CD4-positive, alpha-beta memory T cell (primary cell): ENCODE measurements at regions not wholly inside any gene's neighbourhood (a gene's known extent, or its start where the extent isn't known, plus 50 kb on each side); places are given as distances from the start of the nearest gene placed in this dataset.
"Not testable (repeated sequence)": the region's sequence is repeated elsewhere in the genome, so short reads cannot be mapped to it uniquely, and the experiment has no call there.

Experiments
- CTCF ChIA-PET: fragments of 350-600 bp; sonication (Branson Sonifier 250); formaldehyde crosslinking; loops from one replicate; lab custom pipeline; 2021; ENCODE audit warnings: inconsistent platforms; ENCODE audit not compliant: partially characterized antibody; lab: Charles Lee
- POLR2A ChIA-PET: fragments of 350-600 bp; sonication (Branson Sonifier 250); formaldehyde crosslinking; loops from one replicate; lab custom pipeline; 2021; ENCODE audit not compliant: partially characterized antibody; lab: Charles Lee
- DNase-seq, 5 donors: peaks; one replicate each; pipeline versions ENCODE4 v3.0.0 to v3.0.0-alpha.2; 2020 to 2022; ENCODE audit warnings: mixed read lengths in 1 of 5
- H3K27ac ChIP-seq: one replicate; pipeline ENCODE4 v1.7.0; 2013; ENCODE audit warnings: low read depth, low read length
- H3K27me3 ChIP-seq: 2 replicates; pipeline ENCODE4 v1.7.0; 2013; ENCODE audit warnings: mild to moderate bottlenecking, low read length, moderate library complexity; ENCODE audit not compliant: insufficient read depth
- H3K36me3 ChIP-seq: 2 replicates; pipeline ENCODE4 v1.7.0; 2013; ENCODE audit warnings: mild to moderate bottlenecking, low read length, moderate library complexity; ENCODE audit not compliant: insufficient read depth
- H3K4me1 ChIP-seq: 2 replicates; pipeline ENCODE4 v1.7.0; 2013; ENCODE audit warnings: mild to moderate bottlenecking, low read length, moderate library complexity; ENCODE audit not compliant: insufficient read depth
- H3K4me3 ChIP-seq, 2 donors: one replicate each; pipeline ENCODE4 v1.7.0; 2013; ENCODE audit warnings: low read length in 2 of 2, mild to moderate bottlenecking in 1 of 2
- H3K9me3 ChIP-seq, 2 donors: one replicate each; pipeline ENCODE4 v1.7.0; 2013; ENCODE audit warnings: low read length in 2 of 2, control low read depth in 1 of 2; ENCODE audit not compliant: control insufficient read depth in 1 of 2
- H3K27ac Mint-ChIP-seq, 7 donors: one replicate each; pipeline ENCODE4 v1.8.0; 2020 to 2021; ENCODE audit warnings: mixed read lengths in 7 of 7, mild to moderate bottlenecking in 6 of 7, inconsistent platforms in 3 of 7, moderate library complexity in 3 of 7
- H3K27me3 Mint-ChIP-seq, 2 donors: one replicate each; pipeline ENCODE4 v1.8.0; 2020 to 2021; ENCODE audit warnings: mixed read lengths in 2 of 2
- H3K36me3 Mint-ChIP-seq, 2 donors: one replicate each; pipeline ENCODE4 v1.8.0; 2020 to 2021; ENCODE audit warnings: mixed read lengths in 2 of 2, inconsistent platforms in 1 of 2, mild to moderate bottlenecking in 1 of 2
- H3K4me1 Mint-ChIP-seq, 4 donors: one replicate each; pipeline ENCODE4 v1.8.0; 2020 to 2021; ENCODE audit warnings: mixed read lengths in 4 of 4, mild to moderate bottlenecking in 1 of 4
- H3K4me3 Mint-ChIP-seq, 8 donors: one replicate each; pipeline ENCODE4 v1.8.0; 2020 to 2021; ENCODE audit warnings: mixed read lengths in 8 of 8, mild to moderate bottlenecking in 7 of 8, moderate library complexity in 6 of 8, inconsistent platforms in 3 of 8
- H3K9me3 Mint-ChIP-seq, 8 donors: one replicate each; pipeline ENCODE4 v1.8.0; 2020 to 2021; ENCODE audit warnings: mixed read lengths in 8 of 8, mild to moderate bottlenecking in 5 of 8, inconsistent platforms in 3 of 8, moderate library complexity in 1 of 8
- intact Hi-C: fragments of 100-400 bp; cut with micrococcal nuclease; formaldehyde crosslinking; loops from one replicate; pipeline ENCODE4 v1.15.1; 2023

DNA sequence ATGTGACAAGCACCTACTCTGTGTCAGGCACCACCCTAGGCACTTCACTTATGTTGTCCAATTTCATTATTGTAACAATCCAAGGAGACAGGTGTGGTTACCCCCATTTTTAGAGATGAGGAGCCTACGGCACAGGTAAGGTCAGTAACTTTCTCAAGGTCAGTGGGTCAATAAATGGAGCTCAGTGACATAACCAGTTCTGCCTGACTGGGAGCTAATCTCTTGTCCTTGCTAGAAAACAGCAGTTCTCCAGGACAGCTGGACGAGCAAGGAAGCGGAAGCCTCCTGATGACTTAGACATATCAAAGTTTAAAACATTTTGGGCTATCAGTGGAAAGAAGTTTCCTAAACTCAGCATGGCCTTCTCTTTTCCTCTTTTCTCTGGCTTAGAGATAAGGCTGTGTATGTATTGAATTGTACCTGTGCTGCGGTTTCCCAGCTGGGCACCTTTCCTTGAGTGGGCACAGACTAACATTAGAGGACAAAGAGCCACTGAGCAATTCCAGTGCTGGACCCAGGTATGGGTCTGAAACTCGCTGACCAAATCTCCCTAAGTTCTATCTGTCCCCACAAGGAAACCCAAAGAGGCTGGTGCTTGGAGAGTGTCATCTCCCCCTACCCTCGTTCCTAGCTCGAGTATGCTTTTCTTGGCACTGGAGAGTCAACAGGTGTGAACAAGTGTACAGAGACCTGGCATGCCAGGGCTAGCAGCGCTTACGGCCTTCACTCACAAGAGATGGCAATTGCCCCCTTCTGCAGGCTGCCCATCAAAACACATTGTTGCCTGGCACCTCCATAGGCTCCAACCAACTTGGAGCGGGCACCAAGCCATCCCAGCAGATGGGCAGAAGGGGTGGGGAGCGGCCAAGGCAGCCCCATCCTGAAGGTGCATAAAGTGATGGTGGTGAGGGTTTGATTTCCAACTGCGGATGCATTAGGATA, 456.1 kb upstream of the PROX1 start:
- Histone ChIP-seq H3K9me3 (no peaks in the 10 kb centered on the region), H3K27me3 (no peaks in the 10 kb centered on the region), H3K27ac (no peak overlapping the region), H3K4me1 (no peaks in the 10 kb centered on the region), H3K4me3 (no peak overlapping the region), H3K36me3 (no peaks in the 10 kb centered on the region)
- Mint-ChIP-seq H3K27ac (no peak overlapping the region), H3K4me1 (no peaks in the 10 kb centered on the region), H3K36me3 (no peaks in the 10 kb centered on the region), H3K4me3 (no peak overlapping the region), H3K9me3 (peaks cover 0 to 2% (median 0%) of the 10 kb centered on the region in 8 donors), H3K27me3 (peaks cover 0 to 3% of the 10 kb centered on the region in 2 donors)
- intact Hi-C loops: no loop called here
- CTCF ChIA-PET: no interaction called here
- POLR2A ChIA-PET: no interaction called here
- DNase-seq: no peak

DNA sequence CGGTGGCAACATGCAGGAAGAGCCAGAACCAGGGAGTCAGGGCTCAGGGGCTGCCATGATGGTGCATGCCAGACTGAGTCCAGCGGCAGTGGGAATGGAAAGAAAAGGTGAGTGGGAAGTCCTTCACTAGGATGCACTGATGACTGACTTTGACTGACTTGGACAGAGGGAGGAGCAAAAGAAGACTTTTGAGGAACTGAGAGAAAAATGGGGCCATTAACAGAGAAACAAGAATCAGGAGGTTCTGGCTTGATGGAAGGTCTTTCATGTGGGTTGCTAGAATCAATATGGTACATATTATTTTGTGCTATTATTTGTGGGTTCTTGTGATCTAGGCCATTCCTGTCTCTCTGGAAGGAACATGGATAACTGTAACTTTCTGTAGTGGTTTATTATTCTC, 454.6 kb upstream of the PROX1 start:
- Histone ChIP-seq H3K27ac (no peak overlapping the region), H3K36me3 (no peaks in the 10 kb centered on the region), H3K4me1 (no peaks in the 10 kb centered on the region), H3K4me3 (no peak overlapping the region), H3K27me3 (no peaks in the 10 kb centered on the region), H3K9me3 (no peaks in the 10 kb centered on the region)
- ChIA-PET POLR2A (no interaction called here), CTCF (no interaction called here)
- Mint-ChIP-seq H3K27ac (no peak overlapping the region), H3K27me3 (peaks cover 0 to 1% of the 10 kb centered on the region in 2 donors), H3K4me3 (no peak overlapping the region), H3K4me1 (no peaks in the 10 kb centered on the region), H3K36me3 (no peaks in the 10 kb centered on the region), H3K9me3 (no peaks in the 10 kb centered on the region)
- intact Hi-C loops: no loop called here
- DNase-seq: no peak

DNA sequence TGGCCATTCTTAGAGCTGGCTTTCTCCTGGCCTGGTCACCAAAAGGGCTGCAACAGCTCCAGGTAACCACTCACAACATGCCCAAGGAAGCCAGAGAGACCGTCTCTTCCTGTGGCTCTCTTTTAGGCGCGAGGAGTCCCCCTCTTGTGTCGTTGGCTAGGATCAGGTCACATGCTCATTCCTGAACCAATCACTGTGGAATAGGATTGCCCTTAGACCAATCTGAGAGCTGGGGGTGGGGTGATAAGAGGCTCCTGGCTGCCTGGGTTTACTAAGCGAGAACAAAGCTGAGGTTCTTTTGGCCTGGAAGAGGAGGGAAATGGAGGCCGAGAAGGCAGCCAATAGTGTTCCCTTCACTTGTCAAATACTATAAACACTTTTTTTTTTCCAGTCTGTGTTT, 452.1 kb upstream of the PROX1 start:
- no peaks in the 10 kb centered on the region for H3K27me3 ChIP-seq
- Mint-ChIP-seq H3K4me3 (no peak overlapping the region), H3K4me1 (no peaks in the 10 kb centered on the region), H3K9me3 (no peaks in the 10 kb centered on the region), H3K27ac (no peak overlapping the region), H3K36me3 (no peaks in the 10 kb centered on the region), H3K27me3 (peaks cover 0 to 5% of the 10 kb centered on the region in 2 donors)
- ChIA-PET POLR2A (no interaction called here), CTCF (no interaction called here)
- no peak overlapping the region for H3K4me3 ChIP-seq
- H3K27ac ChIP-seq: no peak overlapping the region
- intact Hi-C loops: no loop called here
- DNase-seq: no peak
- H3K4me1 ChIP-seq: no peaks in the 10 kb centered on the region
- H3K36me3 ChIP-seq: no peaks in the 10 kb centered on the region
- no peaks in the 10 kb centered on the region for H3K9me3 ChIP-seq

DNA sequence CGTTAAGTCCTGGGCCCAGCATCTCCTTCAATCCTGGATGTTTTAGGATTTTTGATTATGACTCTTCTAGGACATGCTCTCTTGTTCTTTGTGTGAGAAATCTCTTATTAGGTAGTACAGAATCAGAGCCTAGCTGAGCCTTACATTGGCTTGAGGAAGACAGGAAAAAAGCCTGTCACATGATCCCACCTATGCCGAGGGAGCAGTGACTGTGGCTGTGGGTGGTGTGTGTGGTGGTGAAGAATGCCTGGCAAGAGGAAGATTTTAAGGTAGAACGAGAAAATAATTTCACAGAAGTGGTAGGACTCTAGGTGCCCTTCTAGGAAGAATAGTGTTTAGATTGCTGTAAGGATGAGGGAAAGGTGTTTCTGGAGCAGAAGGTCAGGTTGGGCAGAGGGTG, 449.5 kb upstream of the PROX1 start:
- no peaks in the 10 kb centered on the region for H3K36me3 Mint-ChIP-seq
- peaks cover 0 to 5% of the 10 kb centered on the region in 2 donors for H3K27me3 Mint-ChIP-seq
- Histone ChIP-seq H3K27me3 (no peaks in the 10 kb centered on the region), H3K27ac (no peak overlapping the region), H3K4me3 (no peak overlapping the region), H3K4me1 (no peaks in the 10 kb centered on the region), H3K9me3 (no peaks in the 10 kb centered on the region), H3K36me3 (no peaks in the 10 kb centered on the region)
- intact Hi-C loops: no loop called here
- CTCF ChIA-PET: no interaction called here
- H3K4me1 Mint-ChIP-seq: no peaks in the 10 kb centered on the region
- H3K4me3 Mint-ChIP-seq: no peak overlapping the region
- POLR2A ChIA-PET: no interaction called here
- no peak overlapping the region for H3K27ac Mint-ChIP-seq
- peaks cover 0 to 2% (median 0%) of the 10 kb centered on the region in 8 donors for H3K9me3 Mint-ChIP-seq
- DNase-seq: no peak

DNA sequence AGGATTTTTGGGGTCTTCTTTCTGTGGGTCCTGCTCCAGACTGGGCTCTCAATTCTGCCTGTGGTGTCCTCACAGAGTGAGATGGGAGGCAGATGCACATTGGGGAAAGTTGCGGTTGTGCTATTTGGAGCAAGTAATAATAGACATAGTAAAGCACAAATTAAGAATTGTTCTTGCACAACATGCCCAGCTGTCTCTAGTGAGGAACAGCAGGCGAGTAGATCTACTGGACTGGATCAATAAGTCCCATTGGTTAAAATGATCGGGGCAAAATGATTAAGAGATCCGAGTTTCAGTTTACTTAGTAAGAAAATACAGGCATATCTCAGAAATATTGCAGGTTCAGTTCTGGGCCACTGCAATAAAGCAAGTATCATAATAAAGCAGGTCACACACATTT, 448.3 kb upstream of the PROX1 start:
- Mint-ChIP-seq H3K36me3 (no peaks in the 10 kb centered on the region), H3K4me3 (no peak overlapping the region), H3K9me3 (peaks cover 0 to 2% (median 0%) of the 10 kb centered on the region in 8 donors), H3K27me3 (peaks cover 0 to 5% of the 10 kb centered on the region in 2 donors), H3K27ac (no peak overlapping the region), H3K4me1 (no peaks in the 10 kb centered on the region)
- no peak overlapping the region for H3K27ac ChIP-seq
- H3K36me3 ChIP-seq: no peaks in the 10 kb centered on the region
- H3K4me3 ChIP-seq: no peak overlapping the region
- no peaks in the 10 kb centered on the region for H3K4me1 ChIP-seq
- POLR2A ChIA-PET: no interaction called here
- H3K27me3 ChIP-seq: no peaks in the 10 kb centered on the region
- DNase-seq: no peak
- H3K9me3 ChIP-seq: no peaks in the 10 kb centered on the region
- intact Hi-C loops: no loop called here
- CTCF ChIA-PET: no interaction called here

DNA sequence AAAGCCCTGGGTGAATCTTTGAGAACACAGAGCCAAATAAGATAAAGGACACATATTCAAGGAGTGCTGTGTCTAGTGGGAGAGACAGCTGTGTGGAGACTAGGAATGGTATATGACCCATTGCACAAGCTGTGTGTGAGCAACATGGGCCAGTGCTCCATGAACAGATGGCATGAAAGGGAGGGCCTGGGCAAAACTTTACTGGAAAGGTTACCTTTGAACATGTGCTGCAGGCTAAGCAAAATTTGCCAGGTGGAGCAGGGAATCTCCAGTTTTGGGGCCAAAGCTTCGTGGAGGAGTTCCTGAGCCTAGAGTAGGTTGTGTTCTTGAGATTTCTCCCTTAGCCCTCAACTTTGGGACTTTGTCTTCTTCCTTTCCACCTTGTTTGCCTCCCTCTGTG, 446.1 kb upstream of the PROX1 start:
- Mint-ChIP-seq H3K36me3 (no peaks in the 10 kb centered on the region), H3K9me3 (peaks cover 0 to 2% (median 0%) of the 10 kb centered on the region in 8 donors), H3K4me3 (no peak overlapping the region), H3K27ac (no peak overlapping the region), H3K27me3 (peaks cover 0 to 5% of the 10 kb centered on the region in 2 donors), H3K4me1 (no peaks in the 10 kb centered on the region)
- H3K4me1 ChIP-seq: no peaks in the 10 kb centered on the region
- H3K4me3 ChIP-seq: no peak overlapping the region
- no peaks in the 10 kb centered on the region for H3K27me3 ChIP-seq
- H3K9me3 ChIP-seq: no peaks in the 10 kb centered on the region
- no peak overlapping the region for H3K27ac ChIP-seq
- POLR2A ChIA-PET: no interaction called here
- no peaks in the 10 kb centered on the region for H3K36me3 ChIP-seq
- no peak for DNase-seq
- intact Hi-C loops: no loop called here
- CTCF ChIA-PET: no interaction called here

DNA sequence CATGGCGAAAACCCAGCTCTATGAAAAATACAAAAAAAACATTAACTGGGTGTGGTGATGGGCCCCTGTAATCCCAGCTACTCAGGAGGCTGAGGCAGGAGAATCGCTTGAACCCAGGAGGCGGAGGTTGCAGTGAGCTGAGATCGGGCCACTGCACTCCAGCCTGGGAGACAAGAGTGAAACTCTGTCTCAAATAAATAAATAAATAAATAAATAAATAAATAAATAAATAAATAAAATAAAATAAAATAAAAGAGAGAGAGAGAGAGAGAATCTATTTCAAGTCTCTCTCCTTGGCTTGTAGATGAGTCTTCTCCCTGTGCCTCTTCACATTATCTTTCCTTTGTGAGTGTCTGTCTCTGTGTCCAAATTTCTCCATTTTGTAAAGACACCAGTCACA, 442.6 kb upstream of the PROX1 start:
- H3K4me1 Mint-ChIP-seq, CTCF ChIA-PET, POLR2A ChIA-PET: not testable (repeated sequence)

More for the DNA sequence above, 442.6 kb upstream of the PROX1 start:
- H3K36me3 Mint-ChIP-seq, H3K36me3 ChIP-seq, H3K27ac ChIP-seq, H3K27me3 ChIP-seq, H3K4me3 ChIP-seq, DNase-seq, H3K4me1 ChIP-seq, H3K27ac Mint-ChIP-seq, intact Hi-C loops, H3K27me3 Mint-ChIP-seq, H3K9me3 Mint-ChIP-seq, H3K4me3 Mint-ChIP-seq, H3K9me3 ChIP-seq: not testable (repeated sequence)
